SW480 (cell line): ENCODE measurements at regions not wholly inside any gene's neighbourhood (a gene's known extent, or its start where the extent isn't known, plus 50 kb on each side); places are given as distances from the start of the nearest gene placed in this dataset.
"Not testable (repeated sequence)": the region's sequence is repeated elsewhere in the genome, so short reads cannot be mapped to it uniquely, and the experiment has no call there.

ENCODE experiments used
- DNase-seq: peaks from one replicate; pipeline ENCODE4 v3.0.0-alpha.2; 2016; ENCODE audit warnings: low spot score

DNA sequence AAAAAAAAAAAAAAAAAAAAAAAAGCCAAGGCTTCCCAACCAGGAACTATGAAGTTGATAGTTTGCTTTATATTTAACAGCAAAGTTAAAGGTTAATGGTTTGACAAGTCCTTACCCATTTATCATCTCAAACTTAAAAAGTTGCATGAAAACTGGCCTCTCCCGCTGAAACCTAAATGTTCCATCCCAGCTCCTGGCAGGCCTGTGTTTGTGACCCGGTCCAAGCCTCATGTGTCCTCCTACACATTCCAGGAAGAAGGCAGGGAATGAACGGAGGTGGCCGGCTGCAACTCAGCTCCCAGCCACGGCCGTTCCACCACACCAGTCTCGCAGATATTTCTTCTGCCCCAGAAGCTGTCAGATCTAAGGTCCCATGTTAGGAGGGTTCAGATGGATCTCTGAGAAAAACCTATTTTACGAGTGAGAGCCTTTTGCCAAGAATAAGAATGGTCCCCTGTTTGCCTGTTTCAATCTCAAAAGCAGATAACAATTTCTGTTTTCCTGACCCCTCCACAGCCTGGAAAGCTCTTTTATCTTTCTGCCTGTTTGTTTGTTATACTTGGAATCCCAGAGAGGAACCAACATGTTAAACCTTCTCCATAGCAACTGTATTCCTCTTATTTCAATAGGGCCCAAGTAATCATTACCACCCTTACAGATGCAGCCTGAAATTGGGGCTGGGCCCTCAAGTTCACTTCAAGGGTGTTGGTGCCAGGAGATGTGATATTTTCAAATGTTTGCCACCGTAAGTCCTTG is 56.5 kb downstream of the KCTD12 start:
- no peak for DNase-seq

DNA sequence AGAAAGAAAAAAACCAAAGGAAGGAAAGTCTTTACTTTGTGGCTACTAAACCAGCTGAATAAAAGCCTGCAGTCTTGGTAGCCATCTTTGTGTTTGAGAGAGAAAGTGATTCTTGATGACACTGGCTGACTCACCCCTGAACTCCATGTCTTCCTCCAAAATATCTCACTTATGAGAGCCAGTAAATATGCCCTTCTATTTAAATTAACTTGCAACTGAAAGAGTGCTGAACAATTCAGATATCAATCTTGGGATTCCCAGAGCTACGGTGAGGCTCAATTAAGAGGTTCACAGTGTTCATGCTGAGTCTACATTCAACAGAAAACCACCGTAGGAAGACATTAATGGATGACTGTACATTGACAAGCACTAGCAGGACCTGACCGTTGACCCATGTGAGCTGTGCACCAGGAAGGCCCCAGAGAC is 57.9 kb downstream of the KCTD12 start:
- DNase-seq = no peak

DNA sequence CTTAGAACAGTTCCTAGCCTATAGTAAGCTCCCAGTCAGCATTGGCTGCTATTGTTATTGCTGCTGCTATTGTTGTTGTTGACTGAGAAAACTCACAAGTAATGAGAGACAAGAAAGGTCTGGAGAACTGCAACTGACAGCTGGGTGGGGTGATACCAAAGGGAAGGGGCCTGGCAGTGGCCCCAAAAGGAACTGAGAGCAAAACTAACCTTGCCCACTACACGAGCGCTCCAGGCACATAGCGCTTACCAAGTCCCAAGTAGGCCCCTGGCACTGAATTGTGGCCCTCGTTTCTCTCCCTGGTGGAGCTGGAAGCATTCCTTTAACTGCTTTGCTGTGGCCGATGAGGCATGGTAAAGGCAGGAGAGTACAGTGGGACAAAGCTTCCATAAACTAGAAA is 59.7 kb downstream of the KCTD12 start:
- no peak for DNase-seq

DNA sequence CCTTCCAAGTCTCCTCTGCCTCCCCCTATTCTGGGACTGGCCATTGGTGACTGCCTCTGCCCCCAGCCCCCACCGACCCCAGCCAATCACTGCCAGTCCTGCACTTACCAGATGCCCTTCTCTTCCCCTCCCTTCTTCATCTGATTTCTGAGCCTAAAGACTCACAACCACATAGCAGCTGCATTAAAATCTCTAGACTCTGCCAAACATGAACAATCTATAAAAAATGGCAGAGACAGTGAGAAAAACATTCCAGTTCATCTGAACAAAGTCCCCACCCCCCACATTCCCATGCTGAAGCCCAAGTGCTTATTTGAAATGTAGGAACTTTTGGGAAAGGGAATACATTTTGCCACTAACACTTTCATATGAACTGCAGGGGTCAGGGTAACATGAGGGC is 60.8 kb downstream of the KCTD12 start:
- no peak for DNase-seq

DNA sequence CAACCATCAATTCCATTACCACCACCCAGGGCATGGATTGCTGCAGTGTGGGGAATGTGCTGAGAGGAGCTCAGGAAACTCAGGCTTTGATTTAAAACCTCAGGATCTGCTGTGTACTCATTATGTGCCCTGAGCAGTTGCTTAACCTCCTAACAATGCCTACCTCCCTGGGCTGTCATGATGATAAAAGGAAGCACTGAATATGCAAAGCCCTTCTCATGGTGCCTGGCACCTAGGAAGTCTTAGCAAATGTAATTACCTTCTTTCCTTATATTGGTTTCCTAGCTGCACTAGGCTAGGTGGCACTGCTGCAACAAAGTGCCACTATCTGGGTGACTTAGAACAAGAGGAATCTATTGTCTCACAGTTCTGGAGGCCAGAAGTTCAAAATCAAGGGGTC is 62.2 kb downstream of the KCTD12 start:
- no peak for DNase-seq

DNA sequence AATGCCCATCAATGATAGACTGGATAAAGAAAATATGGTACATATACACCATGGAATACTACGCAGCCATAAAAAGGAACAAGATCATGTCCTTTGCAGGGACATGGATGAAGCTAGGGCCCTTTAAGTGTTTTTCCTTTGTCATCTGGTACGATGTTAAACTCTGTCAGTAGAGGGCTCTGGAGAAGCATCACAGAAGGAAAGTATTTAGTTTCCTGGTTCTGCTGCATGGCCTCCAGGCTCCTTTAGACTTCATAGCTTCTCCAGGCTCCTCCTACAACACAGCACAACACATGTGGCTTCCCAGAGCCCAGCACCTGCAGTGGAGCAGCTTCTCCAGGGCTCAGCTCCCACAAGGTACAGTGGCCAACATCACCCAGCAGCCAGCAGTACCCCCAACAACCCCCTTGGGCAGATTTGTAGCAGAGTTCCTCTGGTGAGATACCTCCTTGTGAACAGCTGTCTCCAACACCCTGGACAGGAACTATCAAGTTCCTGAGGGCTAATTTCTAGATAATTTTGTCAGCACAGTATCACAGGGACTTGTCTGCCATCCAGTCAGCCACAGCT is 63.4 kb downstream of the KCTD12 start:
- DNase-seq = no peak

DNA sequence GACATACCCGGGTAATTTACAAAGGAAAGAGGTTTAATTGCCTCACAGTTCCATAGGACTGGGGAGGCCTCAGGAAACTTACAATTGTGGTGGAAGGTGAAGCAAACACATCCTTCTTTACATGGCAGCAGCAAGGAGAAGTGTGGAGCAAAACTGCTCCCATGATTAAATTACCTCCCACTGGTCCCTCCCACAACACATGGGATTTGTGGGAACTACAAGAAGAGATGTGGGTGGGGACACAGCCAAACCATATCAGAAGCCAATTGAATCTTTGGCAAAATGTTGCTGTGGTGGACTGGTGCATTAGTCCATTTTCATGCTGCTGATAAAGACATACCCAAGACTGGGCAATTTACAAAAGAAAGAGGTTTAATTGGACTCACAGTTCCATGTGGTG is 65.0 kb downstream of the KCTD12 start:
- not testable (repeated sequence) for DNase-seq

DNA sequence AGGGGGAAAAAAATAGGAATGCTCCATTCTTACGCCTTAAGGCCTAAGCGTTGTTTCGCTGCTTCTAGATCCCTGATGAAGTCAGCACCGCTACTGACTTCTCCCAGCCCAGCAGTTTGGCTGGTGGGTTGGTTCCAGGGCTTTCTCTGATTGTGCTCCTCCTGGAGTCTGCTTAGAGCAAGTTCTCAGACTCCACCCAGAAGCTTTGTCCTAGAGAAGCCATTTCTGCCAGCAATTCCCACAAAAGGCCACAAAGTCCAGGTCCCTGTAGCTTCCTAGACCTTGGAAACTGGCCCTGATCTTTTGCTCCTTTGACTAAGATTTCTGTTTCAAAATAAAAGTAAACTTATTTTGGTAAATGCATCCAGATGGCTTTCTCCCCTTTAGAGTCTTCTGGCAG is 65.4 kb downstream of the KCTD12 start:
- no peak for DNase-seq

DNA sequence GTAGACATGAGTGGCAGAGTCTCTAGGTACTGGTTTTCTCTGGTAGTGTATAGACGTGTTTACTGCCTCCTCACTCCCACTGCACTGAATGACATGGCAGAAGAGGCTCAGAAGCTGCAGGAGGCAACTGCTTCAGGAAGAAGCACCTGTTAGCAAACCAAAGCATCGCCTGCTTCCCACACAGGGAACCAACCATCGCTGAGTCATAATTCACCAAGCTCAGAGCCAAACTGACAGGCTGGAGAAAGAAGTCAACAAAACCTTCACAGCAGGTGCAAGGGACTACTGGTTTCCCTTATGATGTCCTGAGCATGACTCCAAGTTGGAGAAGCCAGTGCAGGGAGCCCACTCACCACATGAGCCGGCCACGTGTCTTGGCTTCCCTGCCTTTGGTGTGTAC is 69.8 kb downstream of the KCTD12 start:
- DNase-seq = no peak

DNA sequence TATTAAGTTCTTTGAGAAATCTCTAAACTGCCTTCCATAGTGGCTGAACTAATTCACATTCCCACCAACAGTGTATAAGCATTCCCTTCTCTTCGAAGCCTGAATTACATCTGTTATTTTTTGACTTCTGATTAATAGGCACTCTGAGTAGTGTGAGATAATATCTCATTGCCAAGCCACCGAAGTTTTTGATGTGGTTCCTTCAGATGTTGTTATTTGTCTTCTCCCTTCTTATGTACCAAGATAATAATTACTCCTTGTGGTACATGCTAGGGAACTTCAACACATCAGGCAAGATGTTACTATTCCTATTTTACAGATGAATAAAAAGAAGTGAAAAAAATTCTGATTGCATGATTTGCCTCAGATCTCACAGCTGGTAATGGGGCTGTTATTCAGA is 70.9 kb downstream of the KCTD12 start:
- no peak for DNase-seq

DNA sequence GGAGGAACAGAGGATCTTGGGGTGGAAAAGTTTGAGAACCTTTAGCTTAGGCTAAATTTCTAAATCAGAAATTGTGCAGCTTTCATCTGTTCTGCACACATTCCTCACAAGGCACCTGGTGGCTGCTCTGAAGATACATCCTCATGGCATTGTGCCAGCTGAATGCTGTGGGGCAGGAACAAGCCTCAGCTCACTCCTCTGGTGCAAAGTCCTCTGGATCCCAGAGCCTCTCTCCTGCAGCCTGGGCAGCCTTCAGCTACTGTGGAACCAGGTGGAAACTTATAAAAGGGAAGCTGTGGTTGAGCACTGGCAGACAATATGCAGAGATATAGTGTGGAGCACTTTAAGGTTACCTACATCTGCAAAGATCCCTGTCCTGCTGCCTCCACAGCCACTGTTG is 72.3 kb downstream of the KCTD12 start:
- no peak for DNase-seq

DNA sequence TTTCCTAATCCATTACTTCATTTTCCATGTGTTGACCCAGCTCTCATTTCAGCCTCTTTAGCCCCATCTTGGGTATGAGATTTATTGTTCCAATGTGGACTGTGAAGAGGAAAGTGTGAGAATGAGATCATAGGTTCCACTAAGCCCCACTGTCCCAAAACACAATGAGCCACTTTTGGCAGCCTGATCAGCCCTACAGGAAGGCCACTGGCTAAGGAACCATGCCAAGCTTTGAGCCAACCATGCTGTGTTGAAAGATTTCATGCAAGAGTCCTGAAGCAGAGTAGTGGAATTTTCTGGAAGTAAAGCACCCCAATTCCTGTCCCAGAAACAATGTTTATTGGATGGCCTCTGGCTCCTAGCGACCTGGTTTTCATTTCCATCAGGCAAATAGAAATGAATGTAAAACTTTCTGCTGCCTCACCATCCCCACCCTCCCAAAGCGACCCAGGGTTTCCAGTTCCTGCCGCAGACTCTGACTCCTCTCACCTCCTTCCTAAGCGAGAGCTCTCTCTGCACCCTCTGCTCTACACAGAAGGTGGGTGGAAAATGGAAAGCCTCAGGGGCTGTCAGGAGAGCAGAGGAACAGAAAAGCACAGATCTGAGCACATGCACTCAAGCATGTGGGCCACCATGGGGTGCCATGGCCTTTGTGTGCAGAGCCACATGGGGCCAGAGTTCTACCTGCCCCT is 73.1 kb downstream of the KCTD12 start:
- DNase-seq = no peak

DNA sequence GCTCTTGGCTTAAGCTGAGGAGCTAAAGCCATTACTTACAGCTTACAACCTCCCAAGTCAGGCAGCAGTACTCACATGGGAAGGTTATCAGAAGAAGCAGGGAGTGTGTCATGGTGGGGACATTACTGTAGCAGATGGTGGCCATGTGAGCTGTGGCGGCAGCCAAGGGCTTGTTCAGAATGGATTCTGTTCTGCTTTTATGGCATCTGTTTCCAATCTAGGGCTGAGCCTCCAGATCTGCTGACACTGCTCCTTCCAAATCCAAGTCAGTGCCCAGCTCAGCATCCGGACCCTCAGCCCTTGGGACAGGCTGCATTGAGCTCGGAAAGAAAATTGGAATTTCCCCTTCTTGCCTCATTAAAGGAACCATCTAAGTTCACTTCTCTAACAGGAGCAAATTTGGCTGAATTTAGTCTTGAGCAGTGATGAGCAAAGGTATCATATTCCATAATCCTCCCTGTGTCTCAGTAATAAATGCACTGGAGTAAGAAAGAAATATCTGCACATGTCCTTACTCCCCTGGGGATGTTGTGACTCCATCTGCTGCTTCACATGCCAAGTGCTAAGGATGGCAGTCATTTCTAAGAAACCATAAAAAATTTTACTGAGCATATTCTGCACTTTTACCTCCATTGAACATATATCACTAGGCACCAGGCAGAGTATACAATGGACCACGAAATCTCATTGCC is 73.9 kb downstream of the KCTD12 start:
- no peak for DNase-seq

DNA sequence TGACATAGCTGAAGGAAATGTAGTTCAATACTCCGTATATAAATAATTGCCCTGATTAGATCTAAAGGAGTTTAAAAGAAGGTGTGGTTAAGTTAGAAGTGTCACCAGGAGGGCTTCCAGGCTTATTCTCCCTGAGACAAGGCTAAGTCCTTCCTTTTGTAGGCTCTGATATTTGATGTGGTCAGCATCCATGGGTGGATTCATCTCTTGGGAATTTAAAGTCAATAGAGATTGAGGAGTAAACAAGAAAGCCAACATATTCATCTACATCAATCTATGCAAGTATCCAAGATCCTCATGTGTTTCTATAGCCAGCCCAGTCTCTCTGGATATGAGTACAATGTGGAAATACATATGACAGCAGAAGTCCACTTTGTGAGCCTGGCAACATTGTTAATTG is 76.8 kb downstream of the KCTD12 start:
- no peak for DNase-seq

DNA sequence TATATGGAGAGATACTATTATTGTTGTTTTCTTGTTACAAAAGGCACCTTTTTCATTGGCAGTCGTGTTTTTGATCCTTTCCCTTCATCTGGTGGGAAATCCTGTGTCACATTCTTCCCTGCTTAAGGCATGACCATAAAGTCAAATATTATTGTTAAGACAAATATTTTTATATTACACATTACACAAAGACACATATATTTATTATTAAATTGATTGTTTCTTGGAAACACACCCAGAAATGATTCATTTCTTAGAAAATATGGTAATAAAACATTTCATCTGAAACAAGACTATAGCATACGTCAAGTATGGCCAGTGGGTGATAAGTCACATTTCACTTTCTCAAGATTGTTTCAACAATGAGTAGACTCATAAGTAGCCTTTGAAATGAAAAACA is 77.3 kb downstream of the KCTD12 start:
- DNase-seq = no peak

DNA sequence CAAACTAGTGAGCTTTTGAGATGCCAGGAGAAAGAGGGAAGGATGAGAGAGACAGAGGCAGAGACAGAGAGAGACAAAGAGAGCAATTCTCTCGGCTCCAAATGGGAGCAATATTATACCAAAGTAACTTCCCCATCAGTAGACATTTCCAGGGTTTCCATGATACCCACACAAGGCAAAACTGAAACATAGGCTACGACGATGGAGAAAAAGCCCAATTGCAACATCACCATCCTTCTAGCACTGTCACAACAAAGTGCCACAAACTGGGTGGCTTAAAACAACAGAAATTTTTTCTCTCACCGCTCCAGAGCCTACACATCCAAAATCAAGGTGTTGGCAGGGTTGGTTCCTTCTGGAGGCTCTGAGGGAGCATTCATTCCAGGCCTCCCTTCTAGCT is 81.4 kb downstream of the KCTD12 start:
- no peak for DNase-seq

DNA sequence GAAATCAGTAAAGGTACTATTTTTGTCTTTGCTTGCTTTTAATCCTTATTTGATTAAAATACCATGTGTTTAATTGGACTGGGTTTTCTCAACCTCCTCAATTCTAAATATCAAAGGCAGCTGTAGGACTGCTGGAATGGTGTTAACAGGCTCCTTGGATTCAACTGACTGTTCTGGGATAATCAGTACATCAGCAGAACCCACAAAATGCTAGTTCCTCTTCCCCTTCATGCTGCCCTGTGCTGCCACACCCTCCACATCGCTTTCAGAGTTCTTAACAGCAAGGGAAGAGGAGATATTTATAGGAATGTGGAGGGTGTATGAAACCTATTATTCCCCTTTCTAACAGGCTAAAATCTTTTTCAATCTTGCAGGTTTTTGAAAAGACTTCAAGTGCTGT is 82.4 kb downstream of the KCTD12 start:
- no peak for DNase-seq

DNA sequence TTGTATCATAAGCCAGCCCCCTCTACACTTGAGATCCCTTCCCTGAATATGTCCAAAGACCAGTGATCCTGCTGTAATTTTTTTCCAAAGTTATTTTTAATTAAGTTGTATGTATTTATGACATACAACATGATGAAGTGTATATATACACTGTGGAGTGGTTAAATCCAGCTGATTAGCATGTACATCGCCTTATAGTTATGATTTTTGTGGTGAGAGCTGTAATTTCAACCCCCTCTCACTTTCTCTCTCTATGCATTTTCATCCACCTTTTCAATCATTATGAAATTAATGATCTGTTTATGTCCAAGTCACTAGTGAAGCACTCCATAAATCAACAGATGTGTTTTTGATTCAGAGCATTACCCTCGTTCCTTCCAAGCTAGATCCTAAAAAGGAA is 85.3 kb downstream of the KCTD12 start:
- no peak for DNase-seq

DNA sequence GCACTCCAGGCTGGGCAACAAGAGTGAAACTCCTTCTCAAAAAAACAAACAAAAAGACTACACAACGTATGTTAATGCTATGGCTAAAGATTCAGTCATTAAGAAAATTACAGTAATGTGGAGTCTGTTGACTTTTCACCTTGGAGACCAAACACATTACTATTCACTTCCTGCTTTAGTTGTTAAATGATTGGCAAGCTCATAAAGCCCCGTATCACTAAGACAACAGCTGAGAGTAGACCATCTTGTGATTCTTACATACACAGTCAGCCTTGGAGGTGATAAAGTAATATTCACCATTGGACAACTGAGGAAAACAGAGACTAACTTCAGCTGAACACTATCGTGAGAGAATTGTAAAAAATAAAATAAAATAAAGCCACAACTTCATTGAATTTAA is 86.5 kb downstream of the KCTD12 start:
- no peak for DNase-seq

DNA sequence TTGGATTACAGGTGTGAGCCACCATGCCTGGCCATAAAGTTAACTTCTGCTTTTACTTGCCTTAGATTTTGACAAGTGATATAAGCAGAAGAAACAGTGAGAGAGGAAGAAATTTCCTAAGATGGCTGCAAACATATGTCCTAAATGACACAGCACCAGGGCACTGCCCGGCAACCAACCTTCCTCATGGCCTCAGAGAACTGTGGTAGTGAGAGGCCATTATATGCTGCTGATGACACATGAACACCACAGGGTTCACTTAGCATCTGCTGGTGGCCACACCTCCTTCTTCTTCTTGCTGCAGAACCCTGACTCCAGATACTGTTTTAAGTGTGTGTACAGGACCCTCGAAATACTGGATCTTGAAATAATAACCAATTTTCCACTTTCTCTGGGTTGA is 88.2 kb downstream of the KCTD12 start:
- no peak for DNase-seq

DNA sequence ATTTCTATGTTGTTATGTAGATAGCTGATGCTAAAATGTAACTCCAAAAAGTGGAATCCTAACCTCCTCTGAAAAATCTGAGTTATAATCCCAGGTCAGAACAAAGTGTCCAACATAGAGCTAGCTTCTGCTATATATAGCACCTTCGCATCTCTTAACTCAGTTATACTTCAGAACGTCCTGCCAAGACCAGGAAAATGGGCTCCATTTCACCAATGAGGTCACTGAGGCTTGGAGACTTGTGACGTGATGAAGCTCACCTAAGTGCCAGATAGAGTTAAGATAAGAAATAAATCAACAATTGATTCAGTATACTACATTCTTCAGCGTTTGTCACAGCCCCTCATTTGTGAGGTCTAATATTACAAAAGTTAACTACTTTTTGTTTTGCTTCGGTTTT is 88.8 kb downstream of the KCTD12 start:
- no peak for DNase-seq

DNA sequence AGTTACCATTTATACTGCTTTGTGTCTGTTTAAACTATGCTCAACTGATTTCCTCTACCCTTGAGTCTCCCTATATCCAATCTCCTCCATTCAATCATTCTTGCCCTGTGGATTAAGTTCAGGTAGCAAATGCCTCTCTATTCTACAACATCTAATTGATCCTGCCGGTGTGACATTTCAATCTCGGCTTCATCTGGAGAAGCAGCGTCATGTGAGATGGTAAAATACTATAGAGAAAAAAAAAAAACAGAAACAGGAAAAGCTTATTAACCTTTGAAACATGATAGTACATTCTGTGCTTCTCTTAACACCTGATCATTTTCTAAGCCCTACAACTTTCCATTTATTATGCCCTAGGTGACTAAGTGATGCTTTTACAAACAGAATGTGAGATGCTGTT is 89.4 kb downstream of the KCTD12 start:
- no peak for DNase-seq
